Activated T-cell treated with anti-CD3 and anti-CD28 coated beads for 24 hours (primary cell): ENCODE measurements at regions not wholly inside any gene's neighbourhood (a gene's known extent, or its start where the extent isn't known, plus 50 kb on each side); places are given as distances from the start of the nearest gene placed in this dataset.
"Not testable (repeated sequence)": the region's sequence is repeated elsewhere in the genome, so short reads cannot be mapped to it uniquely, and the experiment has no call there.

Experiments
- DNase-seq: peaks from one replicate; pipeline ENCODE4 v3.0.0-alpha.2; 2020; ENCODE audit warnings: low read depth

DNA sequence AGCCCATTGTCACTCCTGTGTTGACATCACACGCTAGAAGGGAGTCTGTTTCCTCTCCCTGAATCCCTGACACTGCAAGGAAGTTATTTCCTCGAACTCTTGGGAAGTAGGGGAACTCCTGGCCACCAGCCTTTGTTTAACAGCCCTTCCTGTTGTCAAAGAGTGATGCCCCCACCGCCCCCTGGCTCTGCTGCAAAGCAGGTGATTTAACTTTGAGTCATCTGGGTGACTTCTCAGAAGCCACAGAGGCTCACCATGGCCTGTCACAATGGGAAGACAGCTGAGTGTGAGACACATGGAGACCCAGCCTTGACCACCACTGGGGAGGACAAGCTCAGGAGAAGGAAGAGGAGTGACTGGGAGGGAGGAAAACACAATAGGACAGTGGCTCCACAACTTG, 182.8 kb downstream of the PSMG1 start:
- no peak for DNase-seq

DNA sequence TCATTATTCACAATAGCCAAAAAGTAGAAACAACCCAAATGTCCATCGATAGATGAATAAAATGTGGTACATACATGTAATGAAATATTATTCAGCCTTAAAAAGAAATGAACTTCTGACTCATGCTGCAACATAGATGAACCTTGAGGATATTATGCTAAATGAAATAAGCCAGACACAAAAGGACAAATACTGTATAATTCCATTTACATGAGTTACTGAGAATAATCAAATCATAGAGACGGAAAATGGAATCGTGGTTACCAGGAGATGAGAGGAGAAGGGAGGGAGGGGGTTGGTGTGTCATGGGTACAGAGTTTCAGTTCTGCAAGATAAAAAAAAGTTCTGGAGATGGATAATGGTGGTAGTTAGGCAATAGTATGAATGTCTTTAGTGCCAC, 184.1 kb downstream of the PSMG1 start:
- no peak for DNase-seq

- not testable (repeated sequence) for DNase-seq
Observed at GRCh38 chr21:38998281-38998680, 185.0 kb downstream of the PSMG1 start.

DNA sequence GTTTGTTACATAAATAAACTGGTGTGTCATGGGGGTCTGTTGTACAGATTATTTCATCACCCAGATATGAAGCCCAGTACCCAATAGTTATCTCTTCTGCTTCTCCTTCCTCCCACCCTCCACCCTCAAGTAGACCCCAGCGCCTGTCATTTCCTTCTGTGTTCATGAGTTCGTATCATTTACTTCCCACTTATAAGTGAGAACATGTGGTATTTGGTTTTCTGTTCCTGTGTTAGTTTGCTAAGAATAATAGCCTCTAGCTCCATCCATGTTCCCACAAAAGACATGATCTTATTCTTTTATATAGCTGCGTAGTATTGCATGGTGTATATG, 185.4 kb downstream of the PSMG1 start:
- not testable (repeated sequence) for DNase-seq

DNA sequence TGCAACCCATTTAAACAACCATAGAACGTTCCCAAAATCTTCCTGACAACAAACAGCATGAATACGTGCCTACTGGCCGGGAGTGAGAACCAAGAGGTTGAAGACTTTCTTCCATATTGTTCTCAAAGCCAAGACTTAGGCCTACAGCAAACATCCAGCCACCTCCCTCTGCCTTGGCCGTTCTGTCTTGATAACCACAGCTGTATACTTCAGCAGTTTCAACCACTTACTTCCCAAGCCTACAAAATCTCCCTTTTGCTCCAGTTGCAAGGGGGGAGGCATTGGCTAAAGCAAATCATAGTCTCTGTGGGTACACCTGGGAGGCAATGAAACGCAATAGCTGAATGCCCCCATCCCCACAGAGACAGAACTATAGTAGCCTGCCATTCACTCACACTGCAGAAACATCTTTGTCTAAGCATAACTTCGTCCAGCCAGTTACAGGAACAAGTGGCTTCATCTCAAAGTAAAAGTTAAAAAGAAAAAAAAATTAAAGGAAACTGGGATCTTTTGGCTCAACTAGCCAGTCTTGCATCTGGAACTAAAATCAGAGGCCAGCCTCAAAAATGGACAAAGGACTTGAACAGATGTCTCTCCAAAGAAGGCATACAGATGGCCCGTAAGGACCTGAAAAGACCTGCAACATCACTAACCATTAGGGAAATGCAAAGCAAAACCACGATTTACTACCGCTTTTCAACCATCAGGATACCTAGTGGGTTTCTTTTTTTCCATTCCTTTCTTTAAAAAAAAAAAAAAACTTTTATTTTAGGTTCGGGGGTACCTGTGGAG, 186.0 kb downstream of the PSMG1 start:
- no peak for DNase-seq

DNA sequence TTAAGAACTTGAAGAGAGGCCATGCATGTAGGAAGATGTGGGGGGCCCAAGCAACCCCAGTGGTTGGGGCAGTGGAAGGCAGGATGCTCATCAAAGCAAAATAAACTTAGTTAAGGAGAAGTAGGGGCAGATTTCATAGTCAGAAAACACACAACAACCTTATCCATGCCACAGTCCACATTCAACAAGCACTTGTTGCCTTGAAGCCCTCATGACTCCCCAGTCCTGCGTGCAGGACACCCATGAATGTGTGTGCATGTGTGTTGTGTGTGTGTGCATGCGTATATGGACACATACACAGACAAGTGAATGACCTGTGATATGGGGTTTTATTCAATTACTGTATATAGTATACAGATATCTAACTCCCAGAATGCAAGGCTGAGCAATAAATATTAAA, 186.9 kb downstream of the PSMG1 start:
- no peak for DNase-seq

- DNase-seq: no peak
Observed at GRCh38 chr21:38995731-38996130, 187.5 kb downstream of the PSMG1 start.

DNA sequence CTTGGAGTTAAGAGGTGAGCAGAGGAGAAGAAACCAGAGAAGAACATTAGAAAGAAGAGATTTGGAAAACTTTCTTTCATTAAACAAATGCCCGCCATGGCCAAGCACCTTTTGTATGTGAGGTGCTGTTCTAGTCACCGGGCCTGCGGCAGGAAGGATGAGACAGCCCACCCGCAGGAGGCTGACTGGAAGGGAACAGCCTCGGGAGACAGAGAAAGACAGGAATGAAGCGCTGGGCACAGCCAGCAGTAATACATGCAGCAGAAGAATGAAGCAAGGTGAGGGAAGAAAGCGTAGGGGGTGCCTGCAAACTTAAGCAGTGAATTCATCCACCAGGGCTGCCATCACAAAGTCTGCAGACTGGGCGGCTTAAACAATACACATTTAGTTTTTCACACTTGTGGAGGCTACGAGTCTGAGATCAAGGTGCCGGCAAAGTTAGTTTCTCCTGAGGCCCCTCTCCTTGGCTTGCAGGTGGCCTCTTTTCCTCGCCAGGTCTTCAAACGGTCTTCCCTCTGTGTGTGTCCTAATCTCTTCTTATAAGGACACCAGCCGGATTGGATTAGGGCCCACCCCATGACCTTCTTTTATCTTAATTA, 188.1 kb downstream of the PSMG1 start:
- no peak for DNase-seq

DNA sequence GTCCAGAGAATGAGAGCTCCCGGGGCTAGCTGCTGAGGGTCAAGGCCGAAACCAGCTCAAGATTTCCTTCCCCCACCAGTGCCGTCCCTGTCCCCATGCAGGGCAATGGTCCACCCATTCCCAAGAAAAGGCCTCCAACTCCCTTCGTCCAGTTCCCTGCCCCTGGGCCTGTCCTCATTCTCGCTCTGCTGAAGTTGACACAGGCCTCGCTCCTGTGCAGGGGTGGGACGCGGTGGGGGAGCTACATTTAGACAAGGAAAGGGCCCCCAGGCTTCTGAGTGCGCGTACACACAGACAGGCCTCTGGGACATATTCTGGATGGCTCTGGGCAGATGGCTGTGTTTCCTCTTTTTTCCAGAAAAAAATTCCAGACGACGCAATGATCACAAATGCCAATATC, 188.3 kb downstream of the ETS2 start:
- no peak for DNase-seq

- DNase-seq: no peak
Observed at GRCh38 chr21:38993561-38993960, 187.8 kb downstream of the ETS2 start.

GRCh38 chr21:38992737-38993136, 187.0 kb downstream of the ETS2 start:
- DNase-seq: no peak

DNA sequence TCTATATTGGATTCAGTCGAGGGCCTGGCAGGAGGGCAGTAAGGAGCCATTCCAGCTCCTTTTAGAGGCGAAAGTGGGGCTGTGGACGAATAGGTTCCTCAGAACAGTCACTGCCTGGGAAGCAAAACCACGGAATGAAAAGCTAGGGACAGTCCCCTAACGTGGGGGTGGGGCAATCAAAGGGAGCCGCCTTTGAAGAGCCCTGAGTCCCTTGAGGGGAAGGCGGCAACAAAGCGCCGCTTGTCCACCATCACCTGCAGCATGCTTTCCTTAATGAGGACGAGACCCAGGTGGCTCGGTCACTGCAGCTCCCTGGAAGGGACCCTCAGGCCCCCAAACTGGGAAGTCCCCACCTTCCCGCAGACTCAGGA, 184.7 kb downstream of the ETS2 start:
- no peak for DNase-seq

DNA sequence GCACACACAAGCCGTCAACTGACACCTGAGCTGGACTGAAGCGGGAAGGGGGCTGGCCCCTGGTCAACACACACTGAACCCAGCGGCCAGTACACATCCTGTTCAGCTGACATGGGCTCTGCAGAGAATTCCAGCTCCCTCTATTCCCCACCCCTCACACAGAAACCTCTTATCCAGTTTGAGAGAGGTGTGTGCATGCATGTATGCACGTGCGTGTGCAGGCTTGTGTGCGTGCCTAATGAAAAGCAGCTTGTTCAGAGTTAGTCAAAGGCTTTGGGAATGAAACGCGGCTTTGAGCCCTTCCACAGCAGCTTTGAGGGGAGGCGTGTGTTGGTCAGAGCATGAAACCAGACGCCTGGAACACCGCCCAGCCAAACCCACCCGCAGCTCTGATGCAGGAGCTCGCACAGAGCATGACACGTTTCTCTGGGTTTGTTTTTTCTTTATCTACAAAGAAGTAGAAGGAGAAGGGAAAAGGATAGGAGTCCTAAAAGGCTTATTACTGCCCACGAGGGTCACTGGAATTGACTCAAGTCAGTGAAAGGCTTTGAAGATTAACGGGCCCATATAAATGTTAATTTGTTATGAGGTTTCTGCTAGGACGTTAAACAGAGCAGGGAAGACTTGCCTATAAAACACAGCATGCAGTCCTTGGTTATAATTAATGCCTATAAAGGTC, 184.2 kb downstream of the ETS2 start:
- DNase-seq: no peak

- no peak for DNase-seq
Observed at GRCh38 chr21:38989379-38989744, 183.6 kb downstream of the ETS2 start.

DNA sequence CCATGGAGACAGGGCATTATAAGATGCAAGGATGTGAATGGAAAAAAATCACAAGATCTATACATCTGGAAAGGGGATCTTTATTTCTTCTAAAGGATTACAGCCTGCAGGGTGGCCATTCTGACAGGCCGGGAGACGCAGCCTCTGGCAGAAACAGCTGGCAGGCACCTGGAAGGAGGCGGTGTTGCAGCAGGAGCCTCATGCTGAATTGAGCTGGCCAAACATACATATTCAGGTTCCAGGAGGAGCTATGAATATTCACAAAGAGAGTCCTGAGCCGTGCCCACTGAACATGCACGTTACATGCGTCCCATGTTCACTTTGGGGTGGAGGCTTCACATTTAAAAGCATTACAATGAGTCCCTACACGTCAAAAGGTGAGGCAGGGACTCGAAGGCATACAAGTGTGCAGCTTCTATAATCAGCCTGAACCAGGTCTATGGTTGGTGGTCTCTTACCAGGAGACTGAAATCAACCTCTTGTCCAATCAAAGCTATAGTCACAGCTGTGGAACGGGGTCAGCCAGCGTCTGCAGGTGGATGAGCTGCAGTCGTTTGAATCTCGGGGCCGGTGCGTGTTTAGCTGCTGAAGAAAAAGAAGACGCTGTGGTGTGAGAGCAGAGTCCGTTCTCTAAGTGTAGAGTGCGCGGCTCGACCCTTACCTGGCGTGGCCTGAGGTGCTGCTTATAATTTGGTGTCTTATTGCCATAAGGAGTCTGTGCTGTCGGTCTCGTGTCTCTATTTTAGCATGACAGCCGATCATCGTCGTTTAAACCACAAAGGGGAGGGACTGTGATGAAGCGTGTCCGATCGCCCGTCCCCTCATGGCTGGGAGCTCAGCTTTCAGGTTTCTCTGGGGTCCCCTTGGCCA, 183.0 kb downstream of the ETS2 start:
- no peak for DNase-seq

DNA sequence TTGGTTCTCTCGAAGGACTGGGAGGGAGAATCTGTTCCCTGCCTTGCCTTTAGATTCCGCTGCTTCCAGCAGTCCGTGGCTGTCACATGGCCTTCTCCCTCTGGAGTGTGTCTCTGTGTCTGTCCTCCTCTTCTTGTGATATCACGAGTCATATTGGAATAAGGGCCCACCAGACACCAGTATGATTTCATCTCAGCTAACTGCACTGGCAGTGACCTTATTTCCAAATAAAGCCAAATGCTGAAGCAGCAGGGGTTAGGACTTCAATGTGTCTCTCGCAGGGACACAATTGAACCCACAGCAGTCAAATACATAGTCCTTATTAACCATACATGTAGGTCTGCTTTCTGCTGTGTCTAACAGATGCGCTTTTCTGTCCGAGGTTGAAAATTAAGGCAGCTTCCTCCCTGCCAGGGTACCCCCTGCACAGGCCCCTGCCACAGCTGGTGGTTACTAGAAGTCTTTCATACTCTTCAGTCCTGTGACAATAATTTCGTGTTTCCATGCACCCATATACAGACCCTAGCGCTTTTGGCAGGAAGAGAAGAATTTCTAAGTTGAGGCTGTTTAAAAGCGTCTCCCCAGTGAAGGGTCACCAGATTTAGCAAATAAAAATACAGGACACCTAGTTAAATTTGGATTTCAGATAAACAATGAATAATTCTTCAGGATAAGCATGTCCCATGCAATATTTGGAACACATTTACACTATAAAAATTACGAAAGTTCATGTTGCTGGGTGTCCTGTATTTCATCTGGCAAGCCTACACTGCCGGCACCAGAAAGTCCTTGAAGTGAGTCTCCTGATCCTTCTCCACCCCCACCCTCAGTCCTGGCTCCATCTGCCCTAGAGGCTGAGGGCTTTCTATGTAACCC, 182.1 kb downstream of the ETS2 start:
- no peak for DNase-seq

DNA sequence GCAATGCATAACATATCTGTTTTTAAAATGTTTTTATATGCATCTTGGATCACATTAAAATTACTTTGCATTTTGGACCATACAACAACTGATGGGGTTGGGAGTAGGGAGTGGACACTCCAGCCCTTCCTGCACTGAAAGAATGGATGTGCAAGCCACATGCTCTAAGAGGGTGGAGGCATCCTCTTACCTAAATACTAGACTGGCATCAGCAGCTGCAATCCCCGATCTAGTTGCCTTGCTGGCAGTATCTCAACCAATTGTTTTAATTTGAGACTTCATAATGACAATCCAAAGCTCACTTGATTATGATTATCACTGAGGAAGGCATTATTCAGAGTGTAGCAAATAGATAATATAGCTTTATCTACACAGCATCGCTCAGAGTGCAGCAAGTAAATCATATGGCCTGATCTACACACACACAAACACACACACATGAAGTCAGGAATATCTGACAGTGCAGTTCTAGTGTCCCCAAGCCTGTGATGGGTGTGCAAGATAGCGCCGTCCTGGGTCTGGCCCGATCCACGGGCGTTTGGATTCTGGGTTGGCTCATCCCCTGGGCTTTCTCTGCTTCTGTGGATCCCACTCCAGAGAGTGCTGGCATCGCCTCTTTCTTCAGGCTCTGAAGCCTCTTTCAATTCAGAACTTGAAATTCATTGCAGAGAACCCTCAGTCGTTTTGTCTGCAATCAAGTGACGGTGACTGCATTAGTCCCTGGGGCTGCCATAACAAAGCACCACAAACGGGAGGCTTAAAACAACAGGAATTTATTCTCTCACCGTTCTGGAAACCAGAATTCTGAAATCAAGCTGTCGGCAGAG, 181.3 kb downstream of the ETS2 start:
- no peak for DNase-seq

GRCh38 chr21:38986406-38986805, 180.7 kb downstream of the ETS2 start:
- DNase-seq: no peak

- DNase-seq: peak; percentile 53
Observed at GRCh38 chr21:38985568-38986378, 180.0 kb downstream of the ETS2 start.
